A549 (cell line): ENCODE measurements at regions not wholly inside any gene's neighbourhood (a gene's known extent, or its start where the extent isn't known, plus 50 kb on each side); places are given as distances from the start of the nearest gene placed in this dataset.

Experiments used
- ATAC-seq, 2 experiments: fragments of 200-7000 bp in 1 of 2; fragments of >200 bp in 1 of 2; cut with Nextera tagmentation in 1 of 2; cut with Tn5 transposase in 1 of 2; 3 replicates each; pipeline versions ENCODE4 v1.8.0 to v1.9.1; 2018 to 2020; ENCODE audit warnings: mild to moderate bottlenecking in 1 of 2, moderate library complexity in 1 of 2
- CTCF ChIA-PET: fragments of 300-600 bp; sonication (Branson Sonifier 250); formaldehyde crosslinking; extraction: SDS; loops from one replicate; lab custom pipeline; 2021; ENCODE audit warnings: antibody characterized with exemption, inconsistent platforms; lab: Yijun Ruan, JAX
- POLR2A ChIA-PET: fragments of 350-600 bp; formaldehyde crosslinking; extraction: SDS; loops from one replicate; lab custom pipeline; 2021; ENCODE audit warnings: antibody characterized with exemption, inconsistent platforms; lab: Yijun Ruan, JAX
- DNase-seq, 2 experiments: peaks; one replicate each; pipeline versions ENCODE4 v3.0.0 to v3.0.0-alpha.2; 2011 to 2016; ENCODE audit warnings: low read depth in 1 of 2, low spot score in 1 of 2
- FAIRE-seq: peaks from 2 replicates; lab custom pipeline; 2011; peaks lifted over from hg19 to GRCh38; lab: Jason Lieb, UNC
- H3K27ac ChIP-seq, 2 experiments: fragments of >200 bp; sonication (Bioruptor Twin); formaldehyde crosslinking; 3 replicates each; pipeline ENCODE4 v1.5.1; 2016 to 2017
- H3K4me1 ChIP-seq: fragments of >200 bp; sonication (Bioruptor Twin); formaldehyde crosslinking; 3 replicates; pipeline ENCODE4 v1.6.1; 2016
- H3K4me2 ChIP-seq: fragments of >200 bp; sonication (Bioruptor Twin); formaldehyde crosslinking; 3 replicates; pipeline ENCODE4 v1.6.1; 2016
- H3K4me3 ChIP-seq: fragments of >200 bp; sonication (Bioruptor Twin); formaldehyde crosslinking; 3 replicates; pipeline ENCODE4 v1.5.1; 2016
- H3K9me3 ChIP-seq: fragments of >200 bp; sonication (Bioruptor Twin); formaldehyde crosslinking; 3 replicates; pipeline ENCODE4 v1.6.1; 2016
- ATOH8 ChIP-seq: fragments of 250-450 bp; sonication (Bioruptor Pico); IDR thresholded peaks from 2 replicates; pipeline ENCODE4 v1.5.0; 2020; ENCODE audit warnings: low read depth, mild to moderate bottlenecking, moderate library complexity
- BHLHE40 ChIP-seq: IDR thresholded peaks from 2 replicates; pipeline ENCODE4 v1.6.1; 2012; ENCODE audit warnings: low read depth, low read length, inconsistent platforms
- CBX2 ChIP-seq: fragments of 200-600 bp; sonication (generic); IDR thresholded peaks from 2 replicates; pipeline ENCODE4 v1.6.1; 2016; ENCODE audit warnings: low read depth, mild to moderate bottlenecking, borderline replicate concordance
- CHD4 ChIP-seq: fragments of 200-600 bp; sonication (generic); IDR thresholded peaks from 2 replicates; pipeline ENCODE4 v1.6.1; 2016; ENCODE audit warnings: antibody characterized with exemption, mild to moderate bottlenecking, borderline replicate concordance
- E2F6 ChIP-seq: IDR thresholded peaks from 2 replicates; pipeline ENCODE4 v1.6.1; 2012; ENCODE audit warnings: low read depth, borderline replicate concordance
- EHF ChIP-seq: fragments of 250-450 bp; sonication (Bioruptor Pico); IDR thresholded peaks from 2 replicates; pipeline ENCODE4 v1.5.0; 2020; ENCODE audit warnings: mild to moderate bottlenecking
- FOSB ChIP-seq: fragments of 250-450 bp; sonication (Bioruptor Pico); IDR thresholded peaks from 2 replicates; pipeline ENCODE4 v1.5.0; 2020; ENCODE audit warnings: mild to moderate bottlenecking, moderate library complexity
- FOSL2 ChIP-seq, 2 experiments: fragments of 450-650 bp in 1 of 2; fragments of >200 bp in 1 of 2; sonication (Bioruptor Twin) in 1 of 2; formaldehyde crosslinking; IDR thresholded peaks; 2 replicates each; pipeline versions ENCODE4 v1.5.0 to v1.6.1; 2016 to 2020; ENCODE audit warnings: mild to moderate bottlenecking in 1 of 2, moderate library complexity in 1 of 2
- FOXS1 ChIP-seq: fragments of 250-450 bp; sonication (Bioruptor Pico); IDR thresholded peaks from 2 replicates; pipeline ENCODE4 v1.5.0; 2020; ENCODE audit warnings: mild to moderate bottlenecking, moderate library complexity
- GATA3 ChIP-seq: IDR thresholded peaks from 2 replicates; pipeline ENCODE4 v1.6.1; 2012; ENCODE audit warnings: borderline replicate concordance
- HES2 ChIP-seq: fragments of >200 bp; sonication (Bioruptor Twin); formaldehyde crosslinking; IDR thresholded peaks from 2 replicates; pipeline ENCODE4 v1.6.1; 2016
- HMGXB4 ChIP-seq: fragments of 250-450 bp; sonication (Bioruptor Pico); IDR thresholded peaks from 2 replicates; pipeline ENCODE4 v1.5.0; 2021; ENCODE audit warnings: mild to moderate bottlenecking, moderate library complexity, borderline replicate concordance
- HOXB5 ChIP-seq: fragments of 250-450 bp; sonication (Bioruptor Pico); IDR thresholded peaks from 2 replicates; pipeline ENCODE4 v1.5.0; 2020; ENCODE audit warnings: mild to moderate bottlenecking, moderate library complexity
- JUN ChIP-seq, 2 experiments: fragments of >200 bp; sonication (Bioruptor Twin); formaldehyde crosslinking; IDR thresholded peaks; 2 replicates in 1 of 2; 3 replicates in 1 of 2; pipeline ENCODE4 v1.6.1; 2016 to 2017
- JUNB ChIP-seq: fragments of >200 bp; sonication (Bioruptor Twin); formaldehyde crosslinking; IDR thresholded peaks from 2 replicates; pipeline ENCODE4 v1.6.1; 2016
- KDM1A ChIP-seq: fragments of 200-600 bp; sonication (generic); IDR thresholded peaks from 2 replicates; pipeline ENCODE4 v1.6.1; 2016; ENCODE audit warnings: low read depth, mild to moderate bottlenecking
- MAX ChIP-seq: IDR thresholded peaks from 2 replicates; pipeline ENCODE4 v1.6.1; 2012
- MYC ChIP-seq: IDR thresholded peaks from 2 replicates; pipeline ENCODE4 v1.6.1; 2012; ENCODE audit warnings: mild to moderate bottlenecking, inconsistent platforms, low read length, improper control_type of control experiment, borderline replicate concordance
- NPAS2 ChIP-seq: fragments of 250-450 bp; sonication (Bioruptor Pico); IDR thresholded peaks from 2 replicates; pipeline ENCODE4 v1.8.0; 2022; ENCODE audit warnings: mild to moderate bottlenecking, moderate library complexity, borderline replicate concordance
- PHF8 ChIP-seq: fragments of 200-600 bp; sonication (generic); IDR thresholded peaks from 2 replicates; pipeline ENCODE4 v1.6.1; 2016; ENCODE audit warnings: low read depth, mild to moderate bottlenecking, antibody characterized with exemption, moderate library complexity, borderline replicate concordance
- POLR2AphosphoS2 ChIP-seq: conservative IDR thresholded peaks from 2 replicates; pipeline ENCODE4 v1.6.1; 2012; ENCODE audit warnings: low read length, improper control_type of control experiment, inconsistent platforms
- RCOR1 ChIP-seq: fragments of 150-350 bp; IDR thresholded peaks from 2 replicates; pipeline ENCODE4 v1.6.1; 2014; ENCODE audit warnings: antibody characterized with exemption, low read length, low read depth
- RNF2 ChIP-seq: fragments of 200-600 bp; sonication (generic); IDR thresholded peaks from 2 replicates; pipeline ENCODE4 v1.6.1; 2016; ENCODE audit warnings: low read depth, mild to moderate bottlenecking, antibody characterized with exemption, moderate library complexity, borderline replicate concordance
- SREBF2 ChIP-seq: fragments of 450-650 bp; IDR thresholded peaks from 2 replicates; pipeline ENCODE4 v1.6.1; 2014; ENCODE audit warnings: mild to moderate bottlenecking, moderate library complexity
- USF2 ChIP-seq: fragments of 450-650 bp; IDR thresholded peaks from 2 replicates; pipeline ENCODE4 v1.6.1; 2014; ENCODE audit warnings: antibody characterized with exemption
- WGBS: methylation state at CpG from one replicate; pipeline ENCODE4 v1.1.6; 2017; ENCODE audit errors: missing lambda C conversion rate; 5-methylcytosine and 5-hydroxymethylcytosine counted together

GRCh38 chr4:115334736-115335411 is 221.5 kb upstream of the NDST4 start (continued):
- TF ChIP-seq CHD4 (no peak), HOXB5 (CRISPR knock-in tag) (no peak), SREBF2 (no peak), JUNB (no peak), RCOR1 (no peak)

- DNase-seq (no peak), FAIRE-seq (no peak), ATAC-seq (no peak)
- H3K9me3 ChIP-seq: no peaks in the 10 kb centered on the region
- H3K4me1 ChIP-seq: no peaks in the 10 kb centered on the region
- CTCF ChIA-PET: no interaction called here
- 14% methylated on average over 1 of the region's 1 CpG for WGBS
- TF ChIP-seq MAX: no peak
- no peak for TF ChIP-seq FOXS1 (CRISPR knock-in tag)
- no peak for TF ChIP-seq PHF8
- TF ChIP-seq KDM1A: no peak
- no peak for TF ChIP-seq GATA3
- no peak for TF ChIP-seq E2F6
- no peak for TF ChIP-seq EHF (CRISPR knock-in tag)
- TF ChIP-seq ATOH8 (CRISPR knock-in tag): no peak
- TF ChIP-seq HMGXB4: no peak
- TF ChIP-seq CHD4: no peak
- TF ChIP-seq, all 56 proteins: peak for 0
- POLR2A ChIA-PET: no interaction called here
- Histone ChIP-seq H3K4me3 (no peak overlapping the region), H3K4me2 (no peak overlapping the region), H3K27ac (no peak overlapping the region)
Measured at GRCh38 chr4:115332078-115332477, 218.7 kb upstream of the NDST4 start.

- H3K4me3 ChIP-seq: no peak overlapping the region
- WGBS: 30% methylated on average over 2 of the region's 2 CpGs
- ChIA-PET CTCF (no interaction called here), POLR2A (no interaction called here)
- no peak overlapping the region for H3K4me2 ChIP-seq
- H3K27ac ChIP-seq: no peak overlapping the region
- H3K4me1 ChIP-seq: no peaks in the 10 kb centered on the region
- no peaks in the 10 kb centered on the region for H3K9me3 ChIP-seq
- no peak for DNase-seq
- no peak for FAIRE-seq
- TF ChIP-seq BHLHE40 (no peak), HES2 (no peak), USF2 (no peak), JUN (IDR thresholded peaks at IDR 0.05) (no peak), FOSB (CRISPR knock-in tag) (no peak), FOSL2 (IDR thresholded peaks at IDR 0.05) (no peak), FOSL2 (CRISPR knock-in tag; IDR thresholded peaks at IDR 0.05) (no peak), MYC (no peak), GATA3 (no peak), CBX2 (no peak), NPAS2 (no peak), RNF2 (no peak), POLR2AphosphoS2 (no peak)
- ATAC-seq: no peak
Measured at GRCh38 chr4:115331241-115331640, 217.8 kb upstream of the NDST4 start.
